ENCODE measurements at regions not wholly inside any gene's neighbourhood (a gene's known extent, or its start where the extent isn't known, plus 50 kb on each side); places are given as distances from the start of the nearest gene placed in this dataset.
A peak's percentile ranks its signal among the peaks of the same experiment; 100 is the strongest.

DNA sequence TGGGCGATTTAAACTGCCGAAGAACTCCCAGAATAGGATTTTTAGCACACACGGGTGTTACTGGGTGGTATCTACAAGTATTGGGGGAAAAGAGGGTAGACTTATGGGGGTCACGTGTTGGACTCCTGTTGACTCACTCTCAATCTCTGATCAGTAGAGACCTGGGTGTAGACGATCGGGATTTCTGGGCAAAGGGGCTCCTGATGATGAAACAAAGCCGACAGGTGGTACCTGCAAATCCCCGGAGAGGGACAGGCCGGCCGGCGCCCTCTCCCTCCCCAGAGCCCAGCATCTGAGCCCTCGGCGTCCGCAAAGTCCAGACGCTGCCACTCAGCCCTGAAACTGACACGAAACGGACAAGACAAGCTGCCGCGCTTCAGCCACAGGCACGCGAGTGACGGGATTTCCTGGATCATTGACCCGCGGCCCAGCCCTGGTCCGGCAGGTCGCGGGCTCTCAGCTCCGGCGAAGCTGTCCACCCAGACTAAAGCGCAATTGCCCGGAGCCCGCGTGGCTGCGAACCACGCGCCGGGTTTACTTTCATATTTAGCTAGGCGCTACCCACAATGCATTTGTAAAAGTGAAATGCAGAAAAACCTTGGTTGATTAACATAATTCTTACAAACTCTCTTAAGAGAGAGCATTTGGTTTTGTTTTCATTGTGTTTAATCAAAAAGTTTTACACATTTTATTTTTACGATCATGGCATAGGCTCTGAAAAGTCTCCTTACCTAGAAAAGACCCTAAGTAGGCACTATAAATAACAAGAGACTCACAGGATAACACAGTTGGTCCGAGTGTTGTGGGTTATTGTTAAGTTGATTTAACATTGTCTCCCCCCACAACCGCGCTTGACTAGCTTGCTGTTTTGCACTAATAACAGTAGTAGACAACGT lies 56.9 kb upstream of the EZH2 start:
- CTCF ChIA-PET, result interaction anchor here (0.7 to 2.3 kb wide), 16 partner anchors 20 to 525 kb away, joined by 3 to 14 read pairs (median 4); partner anchors contain the start of gene CUL1
- TF ChIP-seq TBL1XR1 (IDR thresholded peaks at IDR 0.05; ENCODE audit: low read depth, low read length), result peak; percentile 84
- TF ChIP-seq IKZF1 (conservative IDR thresholded peaks at IDR 0.05), result peak; percentile 64
- TF ChIP-seq CBX3 (IDR thresholded peaks at IDR 0.05; ENCODE audit: borderline replicate concordance, low read depth), result no peak
- peak; percentile 98 for TF ChIP-seq SREBF2 (IDR thresholded peaks at IDR 0.05; ENCODE audit: low read length)
- TF ChIP-seq, protein P1, sequence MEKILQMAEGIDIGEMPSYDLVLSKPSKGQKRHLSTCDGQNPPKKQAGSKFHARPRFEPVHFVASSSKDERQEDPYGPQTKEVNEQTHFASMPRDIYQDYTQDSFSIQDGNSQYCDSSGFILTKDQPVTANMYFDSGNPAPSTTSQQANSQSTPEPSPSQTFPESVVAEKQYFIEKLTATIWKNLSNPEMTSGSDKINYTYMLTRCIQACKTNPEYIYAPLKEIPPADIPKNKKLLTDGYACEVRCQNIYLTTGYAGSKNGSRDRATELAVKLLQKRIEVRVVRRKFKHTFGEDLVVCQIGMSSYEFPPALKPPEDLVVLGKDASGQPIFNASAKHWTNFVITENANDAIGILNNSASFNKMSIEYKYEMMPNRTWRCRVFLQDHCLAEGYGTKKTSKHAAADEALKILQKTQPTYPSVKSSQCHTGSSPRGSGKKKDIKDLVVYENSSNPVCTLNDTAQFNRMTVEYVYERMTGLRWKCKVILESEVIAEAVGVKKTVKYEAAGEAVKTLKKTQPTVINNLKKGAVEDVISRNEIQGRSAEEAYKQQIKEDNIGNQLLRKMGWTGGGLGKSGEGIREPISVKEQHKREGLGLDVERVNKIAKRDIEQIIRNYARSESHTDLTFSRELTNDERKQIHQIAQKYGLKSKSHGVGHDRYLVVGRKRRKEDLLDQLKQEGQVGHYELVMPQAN (conservative IDR thresholded peaks at IDR 0.05), result peak; percentile 79
- TF ChIP-seq MYB (IDR thresholded peaks at IDR 0.05; ENCODE audit: borderline replicate concordance, low read depth, low read length), result no peak
- TF ChIP-seq PML (IDR thresholded peaks at IDR 0.05; ENCODE audit: low read length), result peak; percentile 74
- TF ChIP-seq ZSCAN29 (IDR thresholded peaks at IDR 0.05), result peak; percentile 91
- no peak for TF ChIP-seq SPI1 (IDR thresholded peaks at IDR 0.05; ENCODE audit: borderline replicate concordance, insufficient read depth, low read depth, low read length)
- no peak for TF ChIP-seq CREB1 (IDR thresholded peaks at IDR 0.05; ENCODE audit: low read depth)
- TF ChIP-seq, protein P2, sequence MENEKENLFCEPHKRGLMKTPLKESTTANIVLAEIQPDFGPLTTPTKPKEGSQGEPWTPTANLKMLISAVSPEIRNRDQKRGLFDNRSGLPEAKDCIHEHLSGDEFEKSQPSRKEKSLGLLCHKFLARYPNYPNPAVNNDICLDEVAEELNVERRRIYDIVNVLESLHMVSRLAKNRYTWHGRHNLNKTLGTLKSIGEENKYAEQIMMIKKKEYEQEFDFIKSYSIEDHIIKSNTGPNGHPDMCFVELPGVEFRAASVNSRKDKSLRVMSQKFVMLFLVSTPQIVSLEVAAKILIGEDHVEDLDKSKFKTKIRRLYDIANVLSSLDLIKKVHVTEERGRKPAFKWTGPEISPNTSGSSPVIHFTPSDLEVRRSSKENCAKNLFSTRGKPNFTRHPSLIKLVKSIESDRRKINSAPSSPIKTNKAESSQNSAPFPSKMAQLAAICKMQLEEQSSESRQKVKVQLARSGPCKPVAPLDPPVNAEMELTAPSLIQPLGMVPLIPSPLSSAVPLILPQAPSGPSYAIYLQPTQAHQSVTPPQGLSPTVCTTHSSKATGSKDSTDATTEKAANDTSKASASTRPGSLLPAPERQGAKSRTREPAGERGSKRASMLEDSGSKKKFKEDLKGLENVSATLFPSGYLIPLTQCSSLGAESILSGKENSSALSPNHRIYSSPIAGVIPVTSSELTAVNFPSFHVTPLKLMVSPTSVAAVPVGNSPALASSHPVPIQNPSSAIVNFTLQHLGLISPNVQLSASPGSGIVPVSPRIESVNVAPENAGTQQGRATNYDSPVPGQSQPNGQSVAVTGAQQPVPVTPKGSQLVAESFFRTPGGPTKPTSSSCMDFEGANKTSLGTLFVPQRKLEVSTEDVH (IDR thresholded peaks at IDR 0.05; ENCODE audit: low read depth, partially characterized antibody), result no peak
- TF ChIP-seq ETV6 (conservative IDR thresholded peaks at IDR 0.05 in 1 of 2, IDR thresholded peaks at IDR 0.05 in 1 of 2; ENCODE audit: borderline replicate concordance in 1 of 2, low read depth in 1 of 2), result no peak
- no peak for TF ChIP-seq KAT2A (conservative IDR thresholded peaks at IDR 0.05; ENCODE audit: control insufficient read depth, low read depth, low read length)
- TF ChIP-seq, protein P3, sequence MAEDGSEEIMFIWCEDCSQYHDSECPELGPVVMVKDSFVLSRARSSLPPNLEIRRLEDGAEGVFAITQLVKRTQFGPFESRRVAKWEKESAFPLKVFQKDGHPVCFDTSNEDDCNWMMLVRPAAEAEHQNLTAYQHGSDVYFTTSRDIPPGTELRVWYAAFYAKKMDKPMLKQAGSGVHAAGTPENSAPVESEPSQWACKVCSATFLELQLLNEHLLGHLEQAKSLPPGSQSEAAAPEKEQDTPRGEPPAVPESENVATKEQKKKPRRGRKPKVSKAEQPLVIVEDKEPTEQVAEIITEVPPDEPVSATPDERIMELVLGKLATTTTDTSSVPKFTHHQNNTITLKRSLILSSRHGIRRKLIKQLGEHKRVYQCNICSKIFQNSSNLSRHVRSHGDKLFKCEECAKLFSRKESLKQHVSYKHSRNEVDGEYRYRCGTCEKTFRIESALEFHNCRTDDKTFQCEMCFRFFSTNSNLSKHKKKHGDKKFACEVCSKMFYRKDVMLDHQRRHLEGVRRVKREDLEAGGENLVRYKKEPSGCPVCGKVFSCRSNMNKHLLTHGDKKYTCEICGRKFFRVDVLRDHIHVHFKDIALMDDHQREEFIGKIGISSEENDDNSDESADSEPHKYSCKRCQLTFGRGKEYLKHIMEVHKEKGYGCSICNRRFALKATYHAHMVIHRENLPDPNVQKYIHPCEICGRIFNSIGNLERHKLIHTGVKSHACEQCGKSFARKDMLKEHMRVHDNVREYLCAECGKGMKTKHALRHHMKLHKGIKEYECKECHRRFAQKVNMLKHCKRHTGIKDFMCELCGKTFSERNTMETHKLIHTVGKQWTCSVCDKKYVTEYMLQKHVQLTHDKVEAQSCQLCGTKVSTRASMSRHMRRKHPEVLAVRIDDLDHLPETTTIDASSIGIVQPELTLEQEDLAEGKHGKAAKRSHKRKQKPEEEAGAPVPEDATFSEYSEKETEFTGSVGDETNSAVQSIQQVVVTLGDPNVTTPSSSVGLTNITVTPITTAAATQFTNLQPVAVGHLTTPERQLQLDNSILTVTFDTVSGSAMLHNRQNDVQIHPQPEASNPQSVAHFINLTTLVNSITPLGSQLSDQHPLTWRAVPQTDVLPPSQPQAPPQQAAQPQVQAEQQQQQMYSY (CRISPR knock-in tag; IDR thresholded peaks at IDR 0.05), result no peak

More for the DNA sequence above, 56.9 kb upstream of the EZH2 start:
- Histone ChIP-seq H2AFZ (ENCODE audit: control insufficient read depth, low read depth, low read length) (peak overlapping the region; percentile 84), H3K4me1 (ENCODE audit: control insufficient read depth, insufficient read depth, low read length) (peaks cover 6% of the 10 kb centered on the region; the same call in 1 of the 2 replicates), H3K27ac (ENCODE audit: control insufficient read depth, insufficient read depth) (peak overlapping the region; percentile 71), H3K9me3 (replicated peaks; ENCODE audit: control insufficient read depth, insufficient read depth, low read length) (no peaks in the 10 kb centered on the region; the same call in 2 of the 3 replicates), H3K36me3 (ENCODE audit: control insufficient read depth in 2 of 2, insufficient read depth in 2 of 2, low read length in 1 of 2) (no peaks in the 10 kb centered on the region), H4K20me1 (ENCODE audit: control insufficient read depth, insufficient read depth) (no peaks in the 10 kb centered on the region), H3K27me3 (replicated peaks in 1 of 2; ENCODE audit: control insufficient read depth in 2 of 2, insufficient read depth in 2 of 2, low read length in 1 of 2) (no peaks in the 10 kb centered on the region), H3K9ac (ENCODE audit: control insufficient read depth, insufficient read depth, low read length) (peak overlapping the region; percentile 75), H3K79me2 (ENCODE audit: control insufficient read depth, insufficient read depth, low read length) (no peaks in the 10 kb centered on the region), H3K4me3 (peak overlapping the region; percentile 89), H3K4me2 (ENCODE audit: control insufficient read depth, insufficient read depth) (peak overlapping the region; percentile 88)
- BruUV-seq (replicated peaks), result TSS peak; percentile 77
- FAIRE-seq (peak; percentile 88), DNase-seq (ENCODE audit: low read depth, low spot score) (peak; percentile 49), ATAC-seq (peak; percentile 90)
- ChIA-PET RAD21 (ENCODE audit: unreplicated experiment) (interaction anchor here (0.6 to 2.0 kb wide), 11 partner anchors 9 to 364 kb away, joined by 3 to 11 read pairs (median 3); no protein-coding TSS in a partner anchor), SMC1A (ENCODE audit: uncharacterized antibody, unreplicated experiment) (interaction anchor here (0.7 to 2.0 kb wide), 15 partner anchors 9 to 366 kb away, joined by 3 to 12 read pairs (median 4); no protein-coding TSS in a partner anchor), POLR2A (interaction anchor here (0.5 to 1.6 kb wide), 10 partner anchors 10 to 1426 kb away, joined by 3 to 8 read pairs (median 3); no protein-coding TSS in a partner anchor)
- intact Hi-C loops (cut with micrococcal nuclease; ENCODE audit: unreplicated experiment) (loop anchor here (2.0 kb wide), 2 partner anchors 56 to 84 kb away; partner anchors contain the start of gene EZH2), in situ Hi-C loops (cut with MboI) (no loop called here)
- under 1% methylated on average over 43 of the region's 43 CpGs for WGBS (ENCODE audit: insufficient coverage, insufficient replicate concordance, low lambda C conversion rate, missing lambda C conversion rate)

Data from GM12878 (cell line).